H1 (cell line): ENCODE measurements at regions not wholly inside any gene's neighbourhood (a gene's known extent, or its start where the extent isn't known, plus 50 kb on each side); places are given as distances from the start of the nearest gene placed in this dataset.

Experiments
- CTCF ChIA-PET: fragments of 300-600 bp; sonication (Branson Sonifier 250); formaldehyde crosslinking; loops from one replicate; lab custom pipeline; 2021; ENCODE audit not compliant: partially characterized antibody; lab: Charles Lee
- POLR2A ChIA-PET: fragments of 300-600 bp; sonication (Branson Sonifier 250); formaldehyde crosslinking; loops from one replicate; lab custom pipeline; 2021; ENCODE audit warnings: inconsistent platforms; ENCODE audit not compliant: partially characterized antibody; lab: Charles Lee
- DNase-seq, 2 experiments: peaks; one replicate each; pipeline versions ENCODE4 v3.0.0 to v3.0.0-alpha.2; 2010 to 2022; ENCODE audit warnings: low spot score in 2 of 2, low read depth in 1 of 2, mixed read lengths in 1 of 2
- FAIRE-seq: peaks from 2 replicates; lab custom pipeline; 2011; peaks lifted over from hg19 to GRCh38; lab: Jason Lieb, UNC
- H2AFZ ChIP-seq: 2 replicates; pipeline ENCODE4 v1.8.1; 2012; ENCODE audit warnings: low read length, inconsistent platforms
- H2AK5ac ChIP-seq: 2 replicates; pipeline ENCODE4 v1.6.1; 2013; ENCODE audit warnings: low read depth, low read length
- H2BK120ac ChIP-seq: replicated peaks from 2 replicates; pipeline ENCODE3; 2013; ENCODE audit warnings: low read depth, low read length, inconsistent platforms
- H2BK12ac ChIP-seq: 2 replicates; pipeline ENCODE4 v1.6.1; 2013; ENCODE audit warnings: low read depth, low read length
- H2BK15ac ChIP-seq: 2 replicates; pipeline ENCODE4 v1.6.1; 2013; ENCODE audit warnings: low read length
- H2BK20ac ChIP-seq: 2 replicates; pipeline ENCODE4 v1.6.1; 2013; ENCODE audit warnings: low read length
- H2BK5ac ChIP-seq: 2 replicates; pipeline ENCODE4 v1.6.1; 2013; ENCODE audit warnings: low read depth, low read length
- H3K14ac ChIP-seq: 2 replicates; pipeline ENCODE4 v1.6.1; 2013; ENCODE audit warnings: inconsistent platforms; ENCODE audit not compliant: insufficient read length
- H3K18ac ChIP-seq: 2 replicates; pipeline ENCODE4 v1.6.1; 2013; ENCODE audit warnings: low read length; ENCODE audit errors: extremely low read depth
- H3K23ac ChIP-seq: 2 replicates; pipeline ENCODE4 v1.6.1; 2013; ENCODE audit warnings: inconsistent platforms; ENCODE audit not compliant: insufficient read length
- H3K23me2 ChIP-seq: 2 replicates; pipeline ENCODE4 v1.6.1; 2013; ENCODE audit warnings: low read depth, low read length
- H3K27ac ChIP-seq: 2 replicates; pipeline ENCODE4 v1.6.1; 2011; ENCODE audit warnings: low read depth, low read length, inconsistent platforms
- H3K27me3 ChIP-seq, 4 experiments: replicated peaks in 1 of 4; 1 replicate in 1 of 4; 2 replicates in 3 of 4; pipeline versions ENCODE4 v1.6.1 to v1.8.1; 2011 to 2013; ENCODE audit warnings: low read length in 3 of 4, mild to moderate bottlenecking in 3 of 4, inconsistent platforms in 2 of 4, mixed read lengths in 2 of 4, moderate library complexity in 1 of 4; ENCODE audit not compliant: control insufficient read depth in 3 of 4, insufficient read depth in 3 of 4; ENCODE audit errors: extremely low read depth in 1 of 4
- H3K36me3 ChIP-seq, 4 experiments: 2 replicates each; pipeline versions ENCODE4 v1.6.1 to v1.8.1; 2011 to 2013; ENCODE audit warnings: mild to moderate bottlenecking in 4 of 4, low read length in 3 of 4, moderate library complexity in 2 of 4, control low read depth in 1 of 4, inconsistent platforms in 1 of 4; ENCODE audit not compliant: insufficient read depth in 4 of 4, control insufficient read depth in 2 of 4
- H3K4ac ChIP-seq: replicated peaks from 2 replicates; pipeline ENCODE3; 2013; ENCODE audit warnings: low read length, low read depth, mixed read lengths, inconsistent platforms; ENCODE audit not compliant: insufficient read length
- H3K4me1 ChIP-seq, 4 experiments: replicated peaks in 1 of 4; 1 replicate in 1 of 4; 2 replicates in 3 of 4; pipeline versions ENCODE4 v1.6.1 to v1.8.1; 2011 to 2013; ENCODE audit warnings: low read length in 3 of 4, inconsistent platforms in 2 of 4, mixed read lengths in 1 of 4; ENCODE audit not compliant: insufficient read depth in 4 of 4, control insufficient read depth in 3 of 4
- H3K4me2 ChIP-seq, 2 experiments: 2 replicates each; pipeline versions ENCODE4 v1.6.1 to v1.8.1; 2011 to 2013; ENCODE audit warnings: low read depth in 2 of 2, low read length in 2 of 2, control low read depth in 1 of 2, inconsistent platforms in 1 of 2, mild to moderate bottlenecking in 1 of 2; ENCODE audit not compliant: insufficient read depth in 1 of 2
- H3K4me3 ChIP-seq, 4 experiments: fragments of 200-600, 300-600 bp in 1 of 4; sonication (generic), shearing (Covaris generic), sonication (Bioruptor Twin) in 1 of 4; 2 replicates each; pipeline versions ENCODE4 v1.5.1 to v1.8.1; 2011 to 2016; ENCODE audit warnings: low read length in 4 of 4, low read depth in 3 of 4, control low read depth in 2 of 4, inconsistent platforms in 2 of 4, mild to moderate bottlenecking in 2 of 4, mixed read lengths in 1 of 4, moderate library complexity in 1 of 4; ENCODE audit not compliant: insufficient read depth in 2 of 4; ENCODE audit errors: extremely low read depth in 1 of 4
- H3K56ac ChIP-seq: replicated peaks from 2 replicates; pipeline ENCODE3; 2013; ENCODE audit warnings: low read depth, mild to moderate bottlenecking, mixed read lengths, low read length, inconsistent platforms; ENCODE audit not compliant: insufficient read length
- H3K79me1 ChIP-seq: 2 replicates; pipeline ENCODE4 v1.6.1; 2013; ENCODE audit warnings: low read depth, low read length, control low read depth
- H3K79me2 ChIP-seq, 2 experiments: 2 replicates each; pipeline versions ENCODE4 v1.6.1 to v1.8.1; 2012 to 2013; ENCODE audit warnings: low read length in 2 of 2, mild to moderate bottlenecking in 2 of 2, inconsistent platforms in 1 of 2; ENCODE audit not compliant: insufficient read depth in 2 of 2, control insufficient read depth in 1 of 2
- H3K9ac ChIP-seq, 4 experiments: replicated peaks in 1 of 4; 1 replicate in 1 of 4; 2 replicates in 3 of 4; pipeline versions ENCODE4 v1.6.1 to v1.8.1; 2011 to 2013; ENCODE audit warnings: low read depth in 3 of 4, low read length in 3 of 4, control low read depth in 2 of 4, mild to moderate bottlenecking in 2 of 4, moderate library complexity in 2 of 4, inconsistent platforms in 1 of 4; ENCODE audit errors: extremely low read depth in 1 of 4
- H3K9me3 ChIP-seq, 2 experiments: 2 replicates each; pipeline versions ENCODE4 v1.6.1 to v1.8.1; 2012 to 2013; ENCODE audit warnings: mild to moderate bottlenecking in 2 of 2, moderate library complexity in 2 of 2, control low read depth in 1 of 2, inconsistent platforms in 1 of 2, low read depth in 1 of 2, low read length in 1 of 2, mixed read lengths in 1 of 2; ENCODE audit not compliant: insufficient read depth in 2 of 2
- H4K20me1 ChIP-seq, 2 experiments: replicated peaks in 1 of 2; 2 replicates each; pipeline versions ENCODE3 to v1.8.1; 2011 to 2013; ENCODE audit warnings: inconsistent platforms in 2 of 2, low read length in 2 of 2, mild to moderate bottlenecking in 1 of 2; ENCODE audit not compliant: insufficient read depth in 2 of 2, control insufficient read depth in 1 of 2
- H4K5ac ChIP-seq: 2 replicates; pipeline ENCODE4 v1.6.1; 2013; ENCODE audit warnings: low read length, low read depth, mixed read lengths, inconsistent platforms; ENCODE audit not compliant: insufficient read length
- H4K8ac ChIP-seq: 2 replicates; pipeline ENCODE4 v1.8.0; 2013; ENCODE audit warnings: mild to moderate bottlenecking, moderate library complexity, low read length, inconsistent platforms; ENCODE audit not compliant: insufficient read depth; ENCODE audit errors: extremely low read depth
- H4K91ac ChIP-seq: replicated peaks from 2 replicates; pipeline ENCODE3; 2013; ENCODE audit warnings: low read length, mixed read lengths, inconsistent platforms; ENCODE audit not compliant: insufficient read length
- BRCA1 ChIP-seq: IDR thresholded peaks from 2 replicates; pipeline ENCODE4 v1.6.1; 2012; ENCODE audit warnings: low read depth, low read length, improper control_type of control experiment
- FOSL1 ChIP-seq: IDR thresholded peaks from 2 replicates; pipeline ENCODE4 v1.6.1; 2011; ENCODE audit warnings: mild to moderate bottlenecking, low read depth, low read length, moderate library complexity; ENCODE audit not compliant: insufficient read depth
- GTF2F1 ChIP-seq: IDR thresholded peaks from 2 replicates; pipeline ENCODE4 v1.6.1; 2012; ENCODE audit warnings: low read depth, low read length, improper control_type of control experiment, borderline replicate concordance
- HDAC6 ChIP-seq: IDR thresholded peaks from one replicate; pipeline ENCODE4 v1.7.1; 2012; ENCODE audit warnings: low read depth, mild to moderate bottlenecking, inconsistent platforms, low read length, moderate library complexity
- SIN3A ChIP-seq, 2 experiments: IDR thresholded peaks in 1 of 2; conservative IDR thresholded peaks in 1 of 2; 2 replicates each; pipeline ENCODE4 v1.6.1; 2011 to 2012; ENCODE audit warnings: low read length in 2 of 2, improper control_type of control experiment in 1 of 2, low read depth in 1 of 2, mild to moderate bottlenecking in 1 of 2
- SRF ChIP-seq: IDR thresholded peaks from 2 replicates; pipeline ENCODE4 v1.6.1; 2011; ENCODE audit warnings: mild to moderate bottlenecking, low read depth, low read length, moderate library complexity
- TCF12 ChIP-seq: IDR thresholded peaks from 2 replicates; pipeline ENCODE4 v1.6.1; 2011; ENCODE audit warnings: low read depth, mild to moderate bottlenecking, low read length
- WGBS, 2 experiments: shearing (Covaris generic) in 1 of 2; methylation state at CpG; one replicate each; pipeline versions ENCODE4 v1.1.6 to v1.1.7; 2013 to 2015; ENCODE audit warnings: low lambda C conversion rate in 2 of 2, mixed read lengths in 2 of 2, inconsistent platforms in 1 of 2, low coverage in 1 of 2, missing lambda C conversion rate in 1 of 2; ENCODE audit not compliant: insufficient replicate concordance in 2 of 2, insufficient coverage in 1 of 2, insufficient read length in 1 of 2; ENCODE audit errors: extremely low coverage in 1 of 2, missing lambda C conversion rate in 1 of 2; 5-methylcytosine and 5-hydroxymethylcytosine counted together

DNA sequence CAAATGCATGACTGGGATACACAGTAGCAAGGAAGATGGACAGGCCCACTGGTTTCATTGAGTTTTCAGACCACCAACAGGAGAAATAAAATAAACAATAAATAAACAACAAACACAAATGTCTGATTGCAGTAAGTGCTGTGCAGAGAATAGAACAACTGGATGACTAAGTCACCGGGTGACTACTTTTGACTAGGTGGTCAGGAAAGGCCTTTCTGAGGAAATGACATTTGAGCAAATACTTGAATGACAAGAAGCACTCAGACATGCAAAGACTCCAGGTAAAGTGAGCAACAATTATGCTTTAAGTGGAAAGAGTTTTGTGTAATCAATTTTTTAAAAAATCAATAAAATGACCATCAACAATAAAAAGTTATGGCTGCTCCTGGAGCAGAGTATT lies 137.7 kb downstream of the BTC start:
- Histone ChIP-seq H2BK120ac (no peak overlapping the region), H3K9ac (no peak overlapping the region), H2AK5ac (no peak overlapping the region), H3K79me2 (no peaks in the 10 kb centered on the region), H2BK12ac (no peak overlapping the region), H4K8ac (no peak overlapping the region), H3K18ac (no peak overlapping the region), H3K4me1 (no peaks in the 10 kb centered on the region), H2BK5ac (no peak overlapping the region), H3K27me3 (no peaks in the 10 kb centered on the region), H3K23me2 (no peaks in the 10 kb centered on the region), H3K14ac (no peak overlapping the region), H4K91ac (no peak overlapping the region), H3K27ac (no peak overlapping the region), H3K36me3 (no peaks in the 10 kb centered on the region), H2BK20ac (no peak overlapping the region), H3K4me3 (no peak overlapping the region), H3K4me2 (no peak overlapping the region), H3K4ac (no peak overlapping the region), H3K23ac (no peak overlapping the region), H2BK15ac (no peak overlapping the region), H4K20me1 (no peaks in the 10 kb centered on the region), H3K79me1 (no peaks in the 10 kb centered on the region), H3K56ac (no peak overlapping the region), H2AFZ (no peak overlapping the region), H4K5ac (no peak overlapping the region), H3K9me3 (no peaks in the 10 kb centered on the region)
- DNase-seq (no peak), FAIRE-seq (no peak)
- WGBS, 2 experiments, result 88% methylated on average over 1 of the region's 1 CpG; no CpG with 5 or more reads in 1 of the 2 experiments
- ChIA-PET CTCF (interaction anchor here (1.6 kb wide), 1 partner anchor 336 kb away, joined by 3 read pairs; no protein-coding TSS in a partner anchor), POLR2A (no interaction called here)
- TF ChIP-seq FOSL1 (no peak), HDAC6 (no peak), GTF2F1 (no peak), SRF (no peak), BRCA1 (no peak), TCF12 (no peak), SIN3A (conservative IDR thresholded peaks at IDR 0.05 in 1 of 2, IDR thresholded peaks at IDR 0.05 in 1 of 2; ENCODE audit: low read depth in 1 of 2, low read length in 2 of 2) (no peak)
